SKM-1 (cell line): ENCODE measurements at regions not wholly inside any gene's neighbourhood (a gene's known extent, or its start where the extent isn't known, plus 50 kb on each side); places are given as distances from the start of the nearest gene placed in this dataset.

Experiments
- DNase-seq: peaks from one replicate; lab custom pipeline; 2025; ENCODE audit not compliant: unreplicated experiment; lab: John Stamatoyannopoulos, UW

DNA sequence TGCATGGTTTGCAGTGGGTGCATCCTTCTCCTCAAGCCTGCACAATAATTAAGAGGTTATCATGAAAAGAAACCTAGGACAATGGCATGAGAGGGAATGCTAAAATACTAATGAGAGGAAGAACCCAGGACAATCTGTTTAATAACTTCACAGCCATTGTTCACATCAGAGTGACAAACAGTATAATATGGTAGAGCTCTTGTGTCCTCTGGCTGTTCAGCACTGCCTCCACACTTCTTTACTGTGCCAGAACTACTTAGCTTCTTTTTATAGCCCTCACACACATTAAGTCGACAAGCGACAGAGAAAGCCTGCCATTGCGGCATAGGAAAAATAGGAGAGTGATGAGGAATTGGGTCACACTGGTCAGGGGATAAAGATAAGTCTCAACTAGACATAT is 65.0 kb upstream of the MEIS2 start:
- DNase-seq, result no peak

DNA sequence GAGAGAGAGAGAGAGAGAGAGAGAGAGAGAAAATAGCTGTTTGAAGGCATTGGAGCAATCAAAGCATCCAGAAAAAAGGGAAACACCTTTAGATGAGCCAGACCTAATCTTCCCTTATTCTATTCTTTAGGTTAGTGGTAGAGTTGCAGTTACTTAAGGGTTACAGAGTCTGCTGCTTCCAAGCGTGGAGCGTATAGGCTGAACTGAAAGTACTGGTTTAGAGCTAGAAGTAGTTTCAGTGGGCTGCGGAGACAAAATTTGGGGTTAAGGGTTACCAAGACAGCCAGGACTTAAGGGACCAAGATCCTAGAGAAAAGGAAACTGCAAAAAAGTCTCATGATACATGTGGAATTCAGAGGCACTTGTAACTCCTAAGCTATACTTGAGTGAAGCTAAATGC is 66.1 kb upstream of the MEIS2 start:
- no peak for DNase-seq

DNA sequence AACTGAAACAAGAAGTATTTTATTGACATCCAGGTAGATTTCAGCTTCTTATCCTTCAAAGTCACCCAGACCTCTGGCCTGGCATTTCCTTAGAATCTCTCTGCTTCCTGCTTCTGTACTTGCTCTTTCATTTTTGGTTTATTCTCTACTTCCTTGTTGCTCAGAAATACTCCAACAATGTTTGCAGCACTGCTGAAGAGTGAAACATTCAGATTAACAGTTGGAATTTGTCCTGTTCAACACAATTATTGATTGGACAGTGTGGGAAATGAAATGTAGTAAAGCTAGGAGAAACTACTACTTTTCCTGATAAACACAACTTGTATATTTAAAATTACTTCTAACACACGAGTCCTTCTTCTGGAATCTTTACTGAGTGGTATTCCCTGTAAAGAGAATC is 81.0 kb upstream of the MEIS2 start:
- no peak for DNase-seq

DNA sequence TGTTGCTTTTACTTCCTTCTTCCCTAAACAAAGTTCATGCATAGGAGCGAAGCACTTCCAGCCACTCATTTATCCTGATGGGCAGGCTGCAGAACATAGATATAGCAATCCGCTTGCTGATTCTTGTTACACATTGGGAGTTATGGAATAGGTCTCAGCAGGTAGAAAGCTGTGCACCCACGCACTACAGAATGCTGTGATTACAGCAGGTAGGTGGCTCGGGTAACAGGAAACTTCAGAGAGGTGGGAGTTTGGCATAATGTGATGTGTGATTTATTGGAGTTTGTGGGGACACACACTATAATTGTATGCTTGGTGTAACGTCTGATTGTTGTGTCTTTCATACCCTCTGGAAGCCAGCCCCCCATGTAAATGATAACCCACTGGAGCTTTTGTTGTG is 99.2 kb upstream of the MEIS2 start:
- no peak for DNase-seq

DNA sequence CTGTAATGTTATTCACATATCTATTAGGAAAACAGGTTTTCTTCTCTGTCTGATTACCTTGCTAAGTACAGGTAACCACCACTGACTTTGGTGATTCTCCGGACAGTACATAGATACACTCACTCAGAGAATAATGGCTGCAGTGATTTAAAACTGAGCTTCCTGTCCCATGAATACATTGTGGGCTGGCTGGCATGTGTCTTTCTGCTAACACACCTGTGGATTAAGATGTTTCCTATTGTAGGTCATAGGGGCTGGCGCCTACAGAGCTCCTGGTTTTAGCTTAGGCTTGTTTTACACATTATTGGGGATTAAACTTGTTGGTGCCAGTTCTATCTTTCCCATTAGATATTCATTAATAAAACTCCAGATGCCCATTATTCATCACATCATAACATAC is 102.7 kb upstream of the MEIS2 start:
- DNase-seq, result no peak

DNA sequence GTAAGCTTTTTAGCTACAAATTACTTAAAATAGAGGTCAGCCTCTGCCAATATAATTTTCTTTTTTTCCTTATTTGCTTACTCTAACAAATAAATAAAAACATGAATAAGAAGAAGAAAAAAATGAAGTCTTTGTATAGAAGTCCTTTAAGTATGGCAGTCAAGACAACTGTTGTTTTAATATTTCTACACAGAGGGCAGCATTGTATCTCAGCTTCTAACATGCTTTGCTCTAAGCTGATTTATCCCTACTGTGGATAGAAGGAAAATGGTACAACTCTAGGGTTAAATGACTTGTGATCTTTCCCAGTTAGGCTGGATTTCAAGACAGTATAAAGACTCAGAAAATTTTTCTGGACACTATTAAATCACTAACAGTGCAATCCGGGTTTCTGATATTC is 104.3 kb upstream of the MEIS2 start:
- no peak for DNase-seq

DNA sequence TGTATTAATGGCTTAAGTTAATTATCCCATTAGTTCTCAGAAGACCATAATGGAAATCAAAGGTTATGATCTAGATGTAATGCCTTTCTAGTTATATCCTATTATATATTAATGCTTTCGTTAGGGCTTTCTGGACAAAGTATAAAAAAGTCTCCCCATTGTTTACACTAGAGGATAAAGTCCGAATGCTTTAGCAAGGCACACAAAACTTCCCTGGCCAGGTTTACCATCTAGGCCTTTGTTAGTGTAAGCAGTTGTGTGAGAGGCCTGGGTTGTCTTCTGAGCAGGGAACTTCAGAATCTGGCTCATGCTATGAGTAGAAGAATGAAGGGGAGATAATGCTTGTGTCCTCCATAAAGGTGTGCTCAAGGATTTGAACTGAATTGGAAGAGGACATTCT is 106.3 kb upstream of the MEIS2 start:
- no peak for DNase-seq

DNA sequence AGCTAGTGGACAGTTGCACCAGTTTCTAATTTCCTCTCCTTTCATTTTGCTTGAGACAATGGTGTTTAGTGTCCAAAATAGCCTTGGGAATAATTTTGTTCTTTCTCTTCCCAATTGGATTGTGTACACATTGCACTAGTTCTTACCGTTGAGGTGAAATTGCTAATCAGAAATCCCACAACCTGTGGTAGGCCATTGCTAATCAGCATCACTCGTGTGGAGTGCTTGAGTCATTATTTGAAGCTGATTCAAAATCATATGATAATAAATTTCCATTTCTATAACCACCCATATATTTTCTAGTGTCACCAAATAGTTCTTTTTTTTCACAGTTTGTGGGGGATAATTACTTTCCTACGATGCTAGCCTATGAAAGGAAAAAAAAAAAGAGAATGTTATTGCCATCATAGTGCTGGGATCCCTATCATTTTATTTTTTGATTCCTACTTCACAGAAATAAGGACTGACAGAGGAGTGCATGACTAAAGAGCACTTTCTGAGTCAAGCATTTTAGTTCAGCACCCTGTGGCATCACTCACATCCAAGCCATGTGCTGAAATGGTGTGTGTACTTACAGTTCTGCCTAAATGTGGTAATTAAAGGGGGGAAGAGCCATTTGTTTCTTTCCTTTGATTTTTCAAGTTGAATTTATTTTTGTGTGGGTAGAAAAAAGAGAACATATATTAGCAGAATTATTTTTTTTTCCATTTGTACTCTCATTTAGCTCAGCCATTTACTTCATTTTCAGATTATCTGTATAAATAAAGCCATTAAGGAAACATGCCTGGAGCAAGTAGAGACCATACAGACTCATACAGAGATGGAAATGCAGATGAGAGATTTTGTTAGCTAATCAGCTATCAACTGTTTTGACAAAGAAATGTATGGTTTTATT is 108.0 kb upstream of the MEIS2 start:
- no peak for DNase-seq

DNA sequence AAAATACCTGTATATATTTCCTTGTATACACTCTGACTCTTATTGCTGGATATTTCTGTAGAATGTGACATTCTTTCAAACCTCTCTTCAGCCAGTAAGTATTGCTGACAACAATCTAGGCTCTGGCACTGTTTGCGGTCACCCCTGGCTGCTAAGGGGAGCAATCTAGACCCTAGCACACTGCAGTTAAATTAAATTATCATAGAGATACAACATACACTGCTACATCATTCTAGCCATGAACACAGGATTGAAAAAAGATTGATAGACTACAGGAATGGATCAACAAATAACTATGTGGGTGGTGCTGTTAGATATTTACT is 108.7 kb upstream of the MEIS2 start:
- DNase-seq, result no peak

DNA sequence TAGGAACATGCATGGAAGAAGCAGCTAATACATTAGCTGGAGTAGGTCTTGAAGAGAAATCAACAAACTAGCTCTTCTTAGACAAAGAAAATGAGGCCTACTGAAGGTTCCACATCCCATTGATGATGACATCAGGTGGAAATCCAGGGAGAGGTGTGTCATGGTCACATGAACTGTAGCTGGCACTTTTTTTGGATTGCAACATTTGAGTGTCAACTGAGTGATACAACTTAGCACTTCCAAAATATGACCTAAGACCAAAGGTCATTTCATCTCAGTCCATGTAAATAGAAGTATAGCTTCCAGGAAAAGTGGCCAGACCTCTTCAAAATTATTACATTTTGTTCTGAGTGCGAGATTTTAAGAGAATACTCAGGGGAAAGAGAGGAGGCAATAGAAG is 117.2 kb upstream of the MEIS2 start:
- DNase-seq, result no peak

DNA sequence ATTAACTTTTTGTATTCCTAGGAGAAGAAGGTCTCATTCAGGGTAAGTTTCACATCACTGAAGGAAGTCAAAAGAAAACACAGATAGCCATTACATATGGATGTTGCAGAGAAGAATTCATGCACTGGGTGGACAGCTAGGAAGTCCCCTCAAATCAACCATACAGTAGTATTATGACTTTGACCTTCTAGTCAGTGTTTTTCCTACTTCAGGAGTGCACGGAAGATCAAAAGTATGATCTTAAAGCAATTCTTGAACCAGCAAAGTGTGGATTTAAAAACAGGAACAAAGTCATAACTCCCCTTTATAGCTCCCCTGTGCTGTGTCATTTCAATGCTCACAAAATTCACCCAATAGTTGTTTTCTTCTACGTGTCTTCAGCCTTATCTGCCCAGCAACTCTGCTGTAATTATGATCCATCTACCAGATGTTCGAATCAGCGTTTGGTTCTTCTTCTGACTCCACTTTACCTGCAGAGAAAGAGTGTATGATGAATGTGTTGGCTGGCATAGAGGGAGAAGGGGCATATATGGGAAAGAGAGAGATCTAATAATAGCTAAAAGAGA is 118.1 kb upstream of the MEIS2 start:
- DNase-seq, result no peak

DNA sequence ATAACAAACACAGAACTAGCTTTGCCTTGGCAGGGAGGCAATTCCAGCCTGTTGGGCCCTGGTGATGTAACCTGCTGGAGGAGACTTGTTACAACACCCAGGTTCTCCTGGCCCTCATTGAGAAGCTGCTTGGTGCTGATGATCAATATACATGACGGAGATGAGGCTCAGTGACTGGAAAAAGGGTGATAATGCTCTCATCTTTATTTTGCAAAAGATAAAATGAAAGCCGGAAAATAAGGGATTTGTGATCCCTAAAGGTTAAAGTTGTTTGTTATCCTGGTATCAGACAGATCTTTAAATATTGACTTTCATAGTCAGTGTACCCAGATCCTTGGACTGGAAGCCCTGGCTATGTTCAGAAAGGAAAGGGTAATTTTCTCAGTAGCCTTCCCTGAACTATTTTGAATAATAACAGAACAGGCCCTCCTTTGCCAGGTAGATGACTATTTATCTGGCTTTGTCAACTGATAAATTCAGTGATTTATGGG is 118.9 kb upstream of the MEIS2 start:
- no peak for DNase-seq

DNA sequence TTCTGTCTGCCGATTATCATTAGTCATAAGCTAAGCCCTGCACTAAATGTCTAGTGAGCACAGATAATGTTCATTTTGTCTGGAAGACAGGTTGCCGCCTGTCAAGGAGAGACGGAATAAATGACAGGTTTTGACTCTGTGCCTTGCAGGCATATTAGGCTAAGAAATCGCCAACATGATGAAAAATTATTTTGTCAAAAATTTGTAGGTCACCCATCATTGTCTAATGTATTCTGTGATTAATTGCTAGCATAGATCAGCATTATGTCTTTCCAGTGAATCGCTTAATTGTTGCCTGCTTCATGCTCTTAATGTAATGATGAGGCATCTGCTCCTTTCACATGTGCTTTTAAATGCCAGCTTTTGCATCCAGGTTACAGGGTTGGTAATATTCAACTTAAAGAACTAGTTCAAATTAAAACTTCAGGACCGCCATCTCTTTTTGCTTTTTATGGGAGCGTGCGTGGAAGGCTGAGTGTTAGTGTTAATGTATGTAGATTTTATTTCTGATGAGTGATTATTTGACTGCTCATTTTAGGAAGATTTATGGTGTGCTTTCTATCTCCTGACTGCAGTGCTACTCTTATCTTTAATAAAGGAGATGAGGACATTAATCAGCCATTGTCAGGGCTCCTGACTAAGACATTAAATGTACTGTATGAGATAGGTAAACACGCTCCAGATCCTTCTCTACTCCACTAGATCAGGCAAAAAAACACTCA is 120.8 kb upstream of the MEIS2 start:
- no peak for DNase-seq

DNA sequence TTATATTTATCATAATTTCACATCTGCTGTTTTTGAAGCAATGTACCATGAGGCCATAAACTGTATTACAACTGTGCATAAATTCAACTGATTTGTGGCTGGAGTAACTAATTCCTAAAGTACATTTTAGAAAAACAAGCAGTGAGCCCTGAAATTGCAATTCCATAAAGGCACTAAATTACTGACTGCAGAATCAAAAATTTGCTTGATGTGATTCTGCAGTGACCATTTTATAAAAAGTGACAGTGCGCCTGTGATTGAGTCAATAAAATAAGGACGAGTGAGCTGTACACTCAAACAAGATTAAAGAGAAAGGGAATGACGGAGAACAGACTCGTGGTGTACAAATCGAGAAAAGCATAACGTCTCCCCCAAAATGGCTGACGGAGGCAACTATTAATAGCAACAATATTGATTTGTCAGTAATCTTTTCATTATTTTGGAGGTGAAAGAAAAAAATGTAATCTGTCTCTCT is 121.4 kb upstream of the MEIS2 start:
- no peak for DNase-seq

DNA sequence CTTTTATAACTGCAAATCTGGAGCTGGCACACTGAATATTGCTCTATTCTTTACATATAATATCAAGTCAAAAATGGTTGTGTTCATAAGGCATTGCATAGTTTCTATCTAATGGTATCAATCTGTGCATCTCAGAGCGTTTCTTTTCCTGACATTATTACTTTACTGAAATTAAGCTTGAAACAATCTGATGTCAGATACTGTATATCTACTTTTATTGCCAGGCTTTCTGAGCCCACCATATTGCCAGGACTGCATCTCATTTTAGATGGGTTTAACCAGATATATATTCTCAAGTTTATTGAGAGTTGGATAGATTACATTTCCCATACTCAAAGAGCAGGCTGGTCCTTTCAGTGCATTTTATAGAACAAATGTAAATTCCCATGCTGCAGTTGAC is 122.7 kb upstream of the MEIS2 start:
- no peak for DNase-seq

DNA sequence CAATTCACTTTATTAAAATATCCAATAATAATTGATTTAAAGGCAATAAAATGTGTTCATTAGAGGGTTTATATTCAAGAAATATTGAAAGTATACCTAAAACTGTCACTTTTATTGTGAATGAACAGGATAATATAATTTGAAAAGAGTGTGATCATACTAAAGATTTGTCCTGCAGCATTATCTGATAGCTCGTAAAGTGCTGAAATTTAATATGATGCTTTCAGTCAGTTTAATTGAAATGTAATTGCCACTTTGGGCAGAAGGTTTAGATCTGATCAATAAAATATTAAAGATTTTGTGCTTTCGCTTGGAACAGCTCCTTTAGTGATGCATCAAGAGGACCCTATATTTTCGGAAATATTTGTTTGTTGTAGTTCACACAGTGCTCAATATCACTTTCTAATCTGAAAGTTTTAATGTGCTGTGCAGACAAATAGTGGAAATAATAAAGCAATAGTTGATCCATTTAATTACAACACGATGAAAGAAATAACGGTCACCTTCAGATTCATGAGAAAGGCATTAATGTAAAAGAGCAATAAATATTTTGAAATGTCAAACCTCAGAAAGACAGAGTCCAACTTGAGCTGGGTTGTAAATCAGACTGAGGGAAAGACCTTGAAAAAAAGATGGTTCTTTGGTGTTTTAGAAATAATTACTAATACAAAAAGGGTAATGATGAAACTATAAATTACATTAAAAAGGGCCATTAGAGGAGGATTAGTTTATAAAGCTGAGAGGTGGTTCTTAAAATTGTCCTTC is 129.7 kb upstream of the MEIS2 start:
- DNase-seq, result no peak

DNA sequence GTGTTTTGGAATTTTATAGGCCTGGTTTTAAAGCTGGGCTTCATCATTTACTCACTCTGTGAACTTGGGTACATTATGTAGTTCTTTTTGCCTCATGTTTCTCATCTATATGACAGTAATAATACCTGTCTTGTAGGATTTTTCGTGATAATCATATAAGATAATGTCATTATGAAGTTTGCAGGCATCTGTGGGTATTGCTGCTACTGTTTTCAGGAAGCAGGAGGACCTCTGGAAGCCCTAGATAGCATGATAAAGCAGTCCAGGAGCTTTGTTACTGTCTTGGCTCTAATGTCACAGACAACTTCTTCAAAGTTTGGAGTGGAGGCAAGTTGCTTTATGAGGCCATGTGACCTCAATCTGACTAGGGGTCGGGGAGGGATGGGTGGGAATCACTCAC is 145.0 kb upstream of the MEIS2 start:
- DNase-seq, result no peak

DNA sequence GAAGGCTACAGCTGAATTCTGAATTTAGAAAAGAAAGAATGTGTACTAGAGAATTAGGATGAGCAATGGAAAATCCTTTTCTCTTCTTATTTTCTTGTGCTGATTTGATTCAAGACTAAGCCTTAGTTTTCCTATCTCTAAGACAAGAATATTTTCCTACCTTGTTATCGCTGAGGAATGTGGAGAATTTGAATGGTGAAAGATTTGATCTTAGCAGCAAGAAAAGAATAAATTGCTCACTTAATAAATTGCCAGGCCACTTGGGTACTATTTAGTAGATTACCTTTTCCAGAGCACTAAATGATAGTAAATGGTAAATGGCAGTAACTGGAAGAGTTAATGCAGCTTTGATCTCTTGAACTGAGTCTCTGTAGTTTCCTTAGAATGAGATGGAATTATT is 145.7 kb upstream of the MEIS2 start:
- no peak for DNase-seq

DNA sequence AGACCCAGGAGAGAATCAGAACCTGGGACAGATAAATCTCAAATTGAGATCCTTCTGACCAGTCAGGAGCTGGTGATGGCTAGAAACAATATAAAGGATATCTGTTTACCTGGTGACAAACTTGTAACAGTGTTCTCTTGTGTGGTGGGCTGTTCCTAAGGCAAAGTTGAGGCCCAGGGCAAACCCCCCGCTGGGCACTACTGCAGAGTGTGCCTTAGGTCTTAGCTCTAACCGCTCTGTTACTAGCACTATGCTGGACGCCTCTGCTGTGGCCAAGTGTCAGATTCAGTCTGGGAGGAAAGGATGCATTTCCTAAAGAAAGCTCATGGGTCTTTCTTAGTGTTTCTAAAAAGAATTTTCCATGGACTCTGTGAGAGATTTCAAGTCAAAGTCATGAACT is 146.5 kb upstream of the MEIS2 start:
- DNase-seq, result no peak

DNA sequence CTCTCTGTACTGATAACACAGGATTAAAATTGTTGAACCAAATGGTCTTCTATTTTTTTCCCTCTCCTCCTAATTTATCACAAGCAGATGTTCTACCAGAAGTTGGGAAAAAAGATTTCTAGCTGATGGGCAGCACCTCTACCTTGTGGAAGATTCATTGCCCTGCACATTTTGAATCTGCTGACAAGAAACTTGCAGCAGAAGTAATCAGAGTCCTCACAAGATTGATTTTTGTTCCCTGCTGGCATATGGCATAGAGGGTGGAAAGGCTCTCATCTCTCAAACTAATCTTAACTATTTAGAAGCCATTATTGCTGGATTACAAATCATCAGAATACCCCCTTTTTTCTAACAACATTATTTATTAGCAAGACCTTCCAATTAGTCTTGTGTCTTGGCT is 148.9 kb upstream of the MEIS2 start:
- no peak for DNase-seq

DNA sequence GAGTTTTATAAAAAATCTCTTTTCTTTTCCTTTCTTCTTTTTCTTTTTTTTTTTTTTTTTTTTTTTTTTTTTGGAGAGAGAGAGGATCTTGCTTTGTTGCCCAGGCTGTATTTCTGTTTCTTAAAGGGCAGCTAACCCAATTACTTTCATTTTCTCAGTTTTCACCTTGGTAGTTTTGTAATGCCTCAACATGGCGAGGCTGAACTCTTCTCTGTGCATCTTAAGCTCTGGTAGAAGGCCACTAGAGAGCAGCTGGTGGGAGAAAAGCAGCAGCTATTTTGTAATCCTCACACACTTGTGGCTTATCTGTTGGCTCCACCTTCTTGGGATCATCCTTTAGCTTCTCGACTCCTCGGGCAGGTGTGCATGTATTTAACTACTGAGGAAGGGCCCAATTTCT is 152.2 kb upstream of the MEIS2 start:
- no peak for DNase-seq
